ENCODE measurements at regions not wholly inside any gene's neighbourhood (a gene's known extent, or its start where the extent isn't known, plus 50 kb on each side); places are given as distances from the start of the nearest gene placed in this dataset.

DNA sequence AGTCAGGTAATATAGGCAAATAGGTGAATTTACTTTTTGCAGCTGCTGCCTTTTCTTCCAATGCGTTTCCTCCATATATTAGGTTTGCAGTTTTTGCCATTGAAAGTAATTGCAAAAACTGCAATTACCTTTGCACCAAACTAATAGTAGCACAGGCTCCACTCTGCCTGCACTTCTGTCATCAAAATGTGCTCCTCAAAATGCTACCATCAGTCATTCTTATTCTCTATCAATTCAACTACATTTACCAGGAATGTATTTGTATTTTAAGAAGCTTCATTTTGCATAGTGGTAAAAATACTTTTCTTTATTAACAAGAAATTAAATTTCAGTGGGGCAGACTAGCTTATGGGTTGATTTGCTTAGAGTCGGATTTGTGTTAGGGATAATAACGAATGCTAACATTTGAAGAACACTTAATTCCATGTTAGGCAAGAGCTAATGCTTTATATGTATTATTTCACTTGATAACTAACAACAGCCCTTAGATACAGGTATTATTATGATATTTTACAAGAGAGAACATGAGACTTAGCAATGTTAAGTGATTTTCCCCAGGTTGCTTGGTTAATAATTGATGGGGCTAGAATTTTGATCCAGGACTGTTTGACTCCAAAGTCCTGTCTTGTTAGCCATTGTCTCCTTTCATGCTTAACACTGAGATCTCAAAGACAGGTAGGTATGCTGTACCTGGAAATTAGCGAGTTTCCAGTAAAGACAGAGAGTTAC lies 300.4 kb downstream of the MAN2A1 start:
- Histone ChIP-seq H3K4me1 (ENCODE audit: control insufficient read depth, insufficient read depth, low read length, poor library complexity, severe bottlenecking) (peaks cover 9% of the 10 kb centered on the region), H3K4me3 (ENCODE audit: extremely low read depth, insufficient read depth, low read length, poor library complexity, severe bottlenecking) (no peak overlapping the region), H3K36me3 (ENCODE audit: control insufficient read depth, insufficient read depth, low read length) (no peaks in the 10 kb centered on the region), H3K27ac (ENCODE audit: low read depth, low read length, severe bottlenecking) (no peak overlapping the region), H3K9me3 (ENCODE audit: control insufficient read depth, low read length) (no peaks in the 10 kb centered on the region)
- WGBS, 2 experiments (ENCODE audit: insufficient coverage in 2 of 2): 100% methylated on average over 1 of the region's 4 CpGs; no CpG with 5 or more reads in 1 of the 2 experiments

DNA sequence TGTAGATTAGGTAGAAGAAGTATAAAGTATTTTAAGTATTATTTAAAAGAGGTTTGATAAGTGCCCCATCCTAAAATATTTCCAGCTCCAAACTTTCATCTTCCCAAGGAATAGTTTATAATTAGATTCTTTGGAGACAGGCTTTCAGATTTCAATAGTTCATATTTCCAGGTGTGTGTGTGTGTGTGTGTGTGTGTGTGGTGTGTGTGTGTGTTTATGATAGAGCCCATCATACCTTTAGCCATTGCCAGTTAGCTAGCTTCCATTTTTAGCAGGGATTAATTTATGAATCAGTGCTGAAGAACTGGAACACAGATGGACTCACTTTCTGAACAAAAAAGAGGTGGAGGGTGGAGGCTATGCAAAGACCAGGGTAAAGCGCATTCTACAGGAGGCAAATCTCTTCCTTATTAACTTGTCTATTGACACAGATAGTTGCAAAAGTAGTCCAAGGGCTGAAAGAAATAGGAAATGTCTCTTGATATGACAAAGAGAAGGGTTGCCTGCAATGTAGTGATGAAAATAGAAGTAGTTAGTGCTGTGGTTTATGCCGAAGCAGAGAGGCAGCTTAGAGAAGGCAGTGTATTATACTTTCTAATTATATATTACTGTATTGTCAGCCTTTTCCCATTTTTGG lies 301.1 kb downstream of the MAN2A1 start:
- H3K4me3 ChIP-seq (ENCODE audit: extremely low read depth, insufficient read depth, low read length, poor library complexity, severe bottlenecking): no peak overlapping the region
- no peaks in the 10 kb centered on the region for H3K36me3 ChIP-seq (ENCODE audit: control insufficient read depth, insufficient read depth, low read length)
- no peaks in the 10 kb centered on the region for H3K9me3 ChIP-seq (ENCODE audit: control insufficient read depth, low read length)
- WGBS, 2 experiments (ENCODE audit: insufficient coverage in 2 of 2): no CpG with 5 or more reads among the region's 2 CpGs
- H3K27ac ChIP-seq (ENCODE audit: low read depth, low read length, severe bottlenecking): no peak overlapping the region
- peaks cover 9% of the 10 kb centered on the region for H3K4me1 ChIP-seq (ENCODE audit: control insufficient read depth, insufficient read depth, low read length, poor library complexity, severe bottlenecking)

DNA sequence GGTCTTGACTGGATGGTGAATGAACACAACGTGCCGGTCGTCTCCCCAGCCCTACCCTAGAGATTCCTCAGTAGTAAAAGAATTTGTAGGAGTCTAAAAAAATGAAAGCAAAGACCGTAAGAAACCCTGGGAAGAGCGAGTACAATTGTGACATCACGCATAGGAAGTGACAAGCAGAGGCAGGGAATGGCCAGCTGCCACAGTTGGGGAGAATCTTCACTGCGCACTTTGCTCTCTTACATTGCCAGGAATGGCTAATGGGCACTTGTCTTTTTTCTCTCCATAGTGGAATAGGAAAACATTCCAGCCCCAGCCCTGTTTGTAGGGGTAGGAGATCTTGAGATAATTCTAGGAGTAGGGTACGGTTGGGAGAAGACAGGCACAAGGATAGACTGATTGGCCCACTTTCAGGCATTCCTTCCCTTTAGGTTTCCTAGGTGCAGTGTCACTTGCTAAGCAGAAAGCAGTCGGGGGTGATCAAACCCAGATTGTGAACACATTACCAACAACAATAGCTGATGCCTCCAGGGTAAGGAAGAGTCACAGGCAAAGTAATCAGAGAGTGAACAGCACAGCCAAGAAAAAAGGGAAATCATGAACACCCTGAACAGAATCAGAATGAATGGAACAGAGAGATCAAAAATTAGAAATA lies 302.7 kb downstream of the MAN2A1 start:
- Histone ChIP-seq H3K4me1 (ENCODE audit: control insufficient read depth, insufficient read depth, low read length, poor library complexity, severe bottlenecking) (peaks cover 11% of the 10 kb centered on the region), H3K4me3 (ENCODE audit: extremely low read depth, insufficient read depth, low read length, poor library complexity, severe bottlenecking) (no peak overlapping the region), H3K9me3 (ENCODE audit: control insufficient read depth, low read length) (no peaks in the 10 kb centered on the region), H3K36me3 (ENCODE audit: control insufficient read depth, insufficient read depth, low read length) (no peaks in the 10 kb centered on the region), H3K27ac (ENCODE audit: low read depth, low read length, severe bottlenecking) (no peak overlapping the region)
- WGBS, 2 experiments (ENCODE audit: insufficient coverage in 2 of 2): 82 to 92% methylated on average over 4 to 6 of the region's 9 CpGs

DNA sequence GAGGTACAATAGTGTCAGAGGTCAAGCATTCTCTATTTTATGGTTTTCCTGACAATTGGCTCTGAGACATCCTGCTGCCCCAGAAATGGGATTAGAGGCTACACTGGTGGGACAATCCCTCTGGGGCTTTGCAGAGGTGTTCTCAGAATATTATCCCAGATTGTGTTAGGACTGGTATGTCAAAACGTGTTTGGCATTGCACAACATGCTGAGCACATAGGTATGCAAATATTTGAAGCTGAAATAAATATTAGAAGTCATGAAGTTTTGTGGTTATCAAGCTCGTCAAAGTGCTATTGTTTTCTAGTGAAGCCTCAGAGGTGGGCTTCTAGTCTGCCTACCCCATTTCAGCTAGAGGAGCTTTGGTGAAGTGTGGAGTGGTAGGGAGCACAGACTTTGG lies 304.4 kb downstream of the MAN2A1 start:
- H3K27ac ChIP-seq (ENCODE audit: low read depth, low read length, severe bottlenecking): no peak overlapping the region

DNA sequence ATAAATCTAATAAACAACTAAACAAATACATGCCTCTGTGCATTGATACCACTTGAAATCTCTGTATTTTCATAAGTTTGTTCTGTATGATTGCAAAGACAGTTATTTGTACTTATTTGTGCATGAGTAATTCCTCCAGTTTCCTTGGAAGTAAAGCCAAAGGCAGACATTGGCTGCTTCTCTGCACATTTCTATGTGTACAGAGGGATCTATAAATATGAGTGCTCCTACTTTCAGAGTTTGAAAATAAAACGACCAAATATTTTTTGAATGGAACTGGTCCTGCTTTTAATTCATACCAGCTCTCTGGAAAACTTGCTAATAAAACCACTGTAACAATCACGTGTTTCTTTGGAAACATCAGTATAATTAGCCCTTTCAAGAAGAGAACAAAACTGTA lies 306.5 kb downstream of the MAN2A1 start:
- Histone ChIP-seq H3K9me3 (ENCODE audit: control insufficient read depth, low read length) (no peaks in the 10 kb centered on the region), H3K4me1 (ENCODE audit: control insufficient read depth, insufficient read depth, low read length, poor library complexity, severe bottlenecking) (peaks cover 2% of the 10 kb centered on the region), H3K27ac (ENCODE audit: low read depth, low read length, severe bottlenecking) (no peak overlapping the region), H3K36me3 (ENCODE audit: control insufficient read depth, insufficient read depth, low read length) (no peaks in the 10 kb centered on the region), H3K4me3 (ENCODE audit: extremely low read depth, insufficient read depth, low read length, poor library complexity, severe bottlenecking) (no peak overlapping the region)
- 50 to 63% methylated on average over 1 to 2 of the region's 2 CpGs for WGBS, 2 experiments (ENCODE audit: insufficient coverage in 2 of 2)

More for the DNA sequence above, 304.4 kb downstream of the MAN2A1 start:
- peaks cover 2% of the 10 kb centered on the region for H3K4me1 ChIP-seq (ENCODE audit: control insufficient read depth, insufficient read depth, low read length, poor library complexity, severe bottlenecking)
- WGBS, 2 experiments (ENCODE audit: insufficient coverage in 2 of 2): 89 to 91% methylated on average over 2 of the region's 2 CpGs
- no peaks in the 10 kb centered on the region for H3K9me3 ChIP-seq (ENCODE audit: control insufficient read depth, low read length)
- H3K36me3 ChIP-seq (ENCODE audit: control insufficient read depth, insufficient read depth, low read length): no peaks in the 10 kb centered on the region
- H3K4me3 ChIP-seq (ENCODE audit: extremely low read depth, insufficient read depth, low read length, poor library complexity, severe bottlenecking): no peak overlapping the region

DNA sequence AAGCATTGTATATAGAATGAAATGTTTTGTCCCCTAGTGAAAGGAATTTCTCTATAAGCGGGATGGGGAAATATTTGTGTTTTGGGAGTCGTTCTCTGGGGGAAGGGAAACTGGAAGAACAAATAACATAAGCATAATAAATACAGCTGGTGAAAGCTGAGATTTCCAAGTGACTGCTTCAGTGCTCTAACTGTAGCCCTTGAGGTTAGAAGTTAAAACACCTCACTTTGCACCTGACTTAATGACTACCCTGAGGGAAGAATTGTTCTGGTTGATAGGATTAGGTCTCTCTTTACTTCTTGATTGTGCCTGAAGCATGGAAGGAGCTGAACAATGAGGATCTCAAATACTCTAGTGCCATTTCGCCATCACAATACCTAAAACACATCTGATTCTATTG lies 307.4 kb downstream of the MAN2A1 start:
- H3K9me3 ChIP-seq (ENCODE audit: control insufficient read depth, low read length): no peaks in the 10 kb centered on the region
- no peaks in the 10 kb centered on the region for H3K36me3 ChIP-seq (ENCODE audit: control insufficient read depth, insufficient read depth, low read length)
- H3K4me1 ChIP-seq (ENCODE audit: control insufficient read depth, insufficient read depth, low read length, poor library complexity, severe bottlenecking): peaks cover 2% of the 10 kb centered on the region
- no CpG with 5 or more reads among the region's 3 CpGs for WGBS, 2 experiments (ENCODE audit: insufficient coverage in 2 of 2)
- H3K4me3 ChIP-seq (ENCODE audit: extremely low read depth, insufficient read depth, low read length, poor library complexity, severe bottlenecking): no peak overlapping the region
- no peak overlapping the region for H3K27ac ChIP-seq (ENCODE audit: low read depth, low read length, severe bottlenecking)

DNA sequence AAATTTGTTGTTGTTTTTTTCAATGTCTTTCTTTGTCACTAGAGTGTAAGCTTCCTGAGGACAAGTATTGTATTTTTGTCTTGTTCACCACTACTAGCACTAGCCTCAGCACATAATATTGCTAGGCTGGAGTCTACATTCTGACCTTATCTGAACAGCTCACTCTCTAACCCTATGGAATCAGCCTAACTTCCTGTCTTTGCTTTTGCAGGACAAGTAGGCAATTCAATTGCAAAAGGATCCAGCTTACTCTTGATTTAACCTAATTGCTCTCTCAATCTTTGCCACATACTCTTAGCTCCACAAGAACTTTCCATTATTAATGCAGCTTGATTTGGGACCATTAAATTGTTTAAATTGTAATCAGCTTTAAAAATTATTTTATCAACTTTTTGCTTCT lies 308.5 kb downstream of the MAN2A1 start:
- H3K36me3 ChIP-seq (ENCODE audit: control insufficient read depth, insufficient read depth, low read length): no peaks in the 10 kb centered on the region
- H3K27ac ChIP-seq (ENCODE audit: low read depth, low read length, severe bottlenecking): no peak overlapping the region
- no peaks in the 10 kb centered on the region for H3K9me3 ChIP-seq (ENCODE audit: control insufficient read depth, low read length)
- peaks cover 2% of the 10 kb centered on the region for H3K4me1 ChIP-seq (ENCODE audit: control insufficient read depth, insufficient read depth, low read length, poor library complexity, severe bottlenecking)
- H3K4me3 ChIP-seq (ENCODE audit: extremely low read depth, insufficient read depth, low read length, poor library complexity, severe bottlenecking): no peak overlapping the region

DNA sequence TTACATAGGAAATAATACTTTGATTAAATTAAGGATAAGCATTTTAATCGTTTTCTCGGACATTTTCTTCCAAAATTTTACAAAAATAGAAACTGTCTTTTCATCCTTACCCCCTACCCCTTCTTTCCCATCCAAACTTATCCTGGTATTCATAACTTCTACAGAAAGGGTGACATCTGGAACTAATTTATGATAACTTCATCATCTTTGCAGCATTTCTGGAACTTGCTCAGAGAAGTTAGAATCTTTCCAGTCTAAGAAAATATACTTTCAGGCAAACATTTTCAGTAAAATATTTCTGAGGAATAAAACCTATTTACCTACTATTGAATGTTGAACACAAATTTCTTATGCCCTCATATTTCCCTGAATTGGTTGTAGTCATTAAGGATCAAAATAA lies 309.0 kb downstream of the MAN2A1 start:
- no peaks in the 10 kb centered on the region for H3K9me3 ChIP-seq (ENCODE audit: control insufficient read depth, low read length)
- H3K27ac ChIP-seq (ENCODE audit: low read depth, low read length, severe bottlenecking): no peak overlapping the region
- H3K4me1 ChIP-seq (ENCODE audit: control insufficient read depth, insufficient read depth, low read length, poor library complexity, severe bottlenecking): peaks cover 2% of the 10 kb centered on the region
- WGBS, 2 experiments (ENCODE audit: insufficient coverage in 2 of 2): 0% methylated on average over 1 of the region's 2 CpGs; no CpG with 5 or more reads in 1 of the 2 experiments
- no peaks in the 10 kb centered on the region for H3K36me3 ChIP-seq (ENCODE audit: control insufficient read depth, insufficient read depth, low read length)
- H3K4me3 ChIP-seq (ENCODE audit: extremely low read depth, insufficient read depth, low read length, poor library complexity, severe bottlenecking): no peak overlapping the region

DNA sequence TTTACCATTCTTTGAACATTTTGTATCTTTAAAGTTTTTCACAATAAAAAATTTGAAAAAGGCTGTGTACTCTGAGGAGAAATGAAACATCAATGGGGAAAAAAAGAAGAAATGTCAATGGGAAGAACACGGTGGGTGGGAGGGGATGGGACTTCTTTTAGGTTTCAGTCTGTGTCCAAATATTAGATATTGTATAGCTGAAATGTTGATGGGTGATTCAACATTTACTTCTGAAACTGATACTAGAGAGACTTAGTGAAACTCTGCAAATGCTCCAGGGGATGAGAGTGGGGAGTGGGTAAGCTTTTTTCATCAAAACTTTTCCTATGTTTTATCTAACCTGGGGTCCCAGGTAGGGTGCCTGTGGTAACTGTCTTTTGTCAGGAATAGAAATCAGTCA lies 311.9 kb downstream of the MAN2A1 start:
- no peaks in the 10 kb centered on the region for H3K36me3 ChIP-seq (ENCODE audit: control insufficient read depth, insufficient read depth, low read length)
- H3K4me3 ChIP-seq (ENCODE audit: extremely low read depth, insufficient read depth, low read length, poor library complexity, severe bottlenecking): no peak overlapping the region
- 100% methylated on average over 1 of the region's 1 CpG for WGBS, 2 experiments (ENCODE audit: insufficient coverage in 2 of 2)
- no peaks in the 10 kb centered on the region for H3K9me3 ChIP-seq (ENCODE audit: control insufficient read depth, low read length)
- no peak overlapping the region for H3K27ac ChIP-seq (ENCODE audit: low read depth, low read length, severe bottlenecking)
- H3K4me1 ChIP-seq (ENCODE audit: control insufficient read depth, insufficient read depth, low read length, poor library complexity, severe bottlenecking): peaks cover under 1% of the 10 kb centered on the region

DNA sequence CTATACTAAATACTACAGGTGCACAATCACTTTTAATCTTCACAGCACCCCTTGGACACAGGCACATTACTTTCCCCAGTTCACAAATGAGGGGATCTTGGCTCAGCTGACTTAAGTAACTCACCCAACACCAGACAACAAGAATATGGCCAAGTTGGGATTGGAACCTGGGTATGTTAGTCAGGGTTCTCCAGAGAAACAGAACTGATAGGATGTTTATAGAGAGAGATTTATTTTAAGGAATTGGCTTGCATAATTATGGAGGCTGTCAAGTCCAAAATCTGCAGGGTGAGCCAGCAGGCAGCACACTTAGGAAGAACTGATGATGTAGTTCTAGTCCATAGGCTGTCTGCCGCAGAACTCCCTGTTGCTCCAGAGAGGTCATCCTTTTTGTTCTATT lies 312.9 kb downstream of the MAN2A1 start:
- Histone ChIP-seq H3K4me3 (ENCODE audit: extremely low read depth, insufficient read depth, low read length, poor library complexity, severe bottlenecking) (no peak overlapping the region), H3K9me3 (ENCODE audit: control insufficient read depth, low read length) (no peaks in the 10 kb centered on the region), H3K27ac (ENCODE audit: low read depth, low read length, severe bottlenecking) (no peak overlapping the region), H3K36me3 (ENCODE audit: control insufficient read depth, insufficient read depth, low read length) (no peaks in the 10 kb centered on the region), H3K4me1 (ENCODE audit: control insufficient read depth, insufficient read depth, low read length, poor library complexity, severe bottlenecking) (no peaks in the 10 kb centered on the region)
- 100% methylated on average over 1 of the region's 1 CpG; no CpG with 5 or more reads in 1 of the 2 experiments for WGBS, 2 experiments (ENCODE audit: insufficient coverage in 2 of 2)
